HL-60 (cell line): ENCODE measurements at regions not wholly inside any gene's neighbourhood (a gene's known extent, or its start where the extent isn't known, plus 50 kb on each side); places are given as distances from the start of the nearest gene placed in this dataset.

Experiments
- DNase-seq, 2 experiments: peaks; one replicate each; pipeline ENCODE4 v3.0.0-alpha.2; 2010 to 2020; ENCODE audit warnings: low read depth in 1 of 2, low spot score in 1 of 2
- H3K27ac ChIP-seq: fragments of 250-450 bp; sonication (Bioruptor Pico); replicated peaks from 2 replicates; pipeline ENCODE4 v1.5.1; 2020; ENCODE audit warnings: mild to moderate bottlenecking, moderate library complexity
- H3K27me3 ChIP-seq: fragments of 250-450 bp; sonication (Bioruptor Pico); 2 replicates; pipeline ENCODE4 v1.5.1; 2021; ENCODE audit warnings: mild to moderate bottlenecking, moderate library complexity; ENCODE audit not compliant: insufficient read depth, poor library complexity, severe bottlenecking
- H3K4me3 ChIP-seq: replicated peaks from 2 replicates; pipeline ENCODE4 v1.5.1; 2011; ENCODE audit warnings: mild to moderate bottlenecking, control low read depth, low read length; ENCODE audit not compliant: insufficient read depth
- GABPA ChIP-seq: IDR thresholded peaks from 2 replicates; pipeline ENCODE4 v1.6.1; 2012; ENCODE audit warnings: low read depth
- POLR2AphosphoS5 ChIP-seq: IDR thresholded peaks from 2 replicates; pipeline ENCODE4 v1.6.1; 2012; ENCODE audit warnings: low read depth
- SPI1 ChIP-seq: IDR thresholded peaks from 2 replicates; pipeline ENCODE4 v1.6.1; 2012; ENCODE audit warnings: low read depth, mild to moderate bottlenecking, borderline replicate concordance
- TF ChIP-seq, protein P1 (sequence below): IDR thresholded peaks from one replicate; pipeline ENCODE4 v1.5.1; 2011; ENCODE audit warnings: low read length, control low read depth, inconsistent platforms; ENCODE audit not compliant: insufficient read depth
- TF ChIP-seq, protein P2 (sequence below): IDR thresholded peaks from 2 replicates; pipeline ENCODE4 v1.6.1; 2012; ENCODE audit warnings: low read depth; ENCODE audit not compliant: insufficient replicate concordance

DNA sequence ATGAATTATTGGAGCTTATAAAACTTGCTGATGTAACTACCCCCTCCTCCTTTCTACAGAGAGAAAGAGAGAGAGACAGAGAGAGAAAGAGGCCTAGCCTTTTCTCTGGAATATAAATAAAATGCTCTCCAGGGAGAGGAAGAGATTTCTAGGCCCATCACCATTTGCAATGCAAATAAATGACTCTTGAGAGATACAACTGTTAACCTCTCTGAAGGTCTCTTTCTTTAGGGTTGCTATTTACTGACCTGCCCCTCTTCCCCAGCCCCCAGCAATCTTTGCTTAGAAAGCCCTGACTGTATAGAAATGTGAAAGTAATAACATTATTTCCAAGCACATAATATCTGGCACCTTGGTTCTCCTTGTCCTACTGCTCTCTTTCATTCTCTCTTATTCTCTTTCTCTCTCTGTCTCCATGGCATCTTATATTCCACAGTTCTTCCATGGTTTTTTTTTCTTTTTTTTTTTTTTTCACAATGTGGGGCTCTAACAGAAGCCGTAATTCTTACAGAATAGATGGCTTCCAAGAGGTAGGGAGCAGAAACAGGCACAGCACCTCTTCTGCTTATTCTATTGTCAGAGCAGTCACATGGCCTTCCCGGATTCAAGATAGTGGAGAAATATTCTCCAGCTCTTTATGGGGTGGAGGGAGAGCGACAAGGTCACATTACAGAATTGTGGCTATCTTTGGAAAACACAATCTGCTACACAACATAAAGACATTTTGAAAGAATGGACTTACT is 1087.9 kb upstream of the NUDT12 start:
- no peak overlapping the region for H3K4me3 ChIP-seq
- DNase-seq, result no peak
- TF ChIP-seq, protein P1, sequence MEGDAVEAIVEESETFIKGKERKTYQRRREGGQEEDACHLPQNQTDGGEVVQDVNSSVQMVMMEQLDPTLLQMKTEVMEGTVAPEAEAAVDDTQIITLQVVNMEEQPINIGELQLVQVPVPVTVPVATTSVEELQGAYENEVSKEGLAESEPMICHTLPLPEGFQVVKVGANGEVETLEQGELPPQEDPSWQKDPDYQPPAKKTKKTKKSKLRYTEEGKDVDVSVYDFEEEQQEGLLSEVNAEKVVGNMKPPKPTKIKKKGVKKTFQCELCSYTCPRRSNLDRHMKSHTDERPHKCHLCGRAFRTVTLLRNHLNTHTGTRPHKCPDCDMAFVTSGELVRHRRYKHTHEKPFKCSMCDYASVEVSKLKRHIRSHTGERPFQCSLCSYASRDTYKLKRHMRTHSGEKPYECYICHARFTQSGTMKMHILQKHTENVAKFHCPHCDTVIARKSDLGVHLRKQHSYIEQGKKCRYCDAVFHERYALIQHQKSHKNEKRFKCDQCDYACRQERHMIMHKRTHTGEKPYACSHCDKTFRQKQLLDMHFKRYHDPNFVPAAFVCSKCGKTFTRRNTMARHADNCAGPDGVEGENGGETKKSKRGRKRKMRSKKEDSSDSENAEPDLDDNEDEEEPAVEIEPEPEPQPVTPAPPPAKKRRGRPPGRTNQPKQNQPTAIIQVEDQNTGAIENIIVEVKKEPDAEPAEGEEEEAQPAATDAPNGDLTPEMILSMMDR, result no peak
- TF ChIP-seq, protein P2, sequence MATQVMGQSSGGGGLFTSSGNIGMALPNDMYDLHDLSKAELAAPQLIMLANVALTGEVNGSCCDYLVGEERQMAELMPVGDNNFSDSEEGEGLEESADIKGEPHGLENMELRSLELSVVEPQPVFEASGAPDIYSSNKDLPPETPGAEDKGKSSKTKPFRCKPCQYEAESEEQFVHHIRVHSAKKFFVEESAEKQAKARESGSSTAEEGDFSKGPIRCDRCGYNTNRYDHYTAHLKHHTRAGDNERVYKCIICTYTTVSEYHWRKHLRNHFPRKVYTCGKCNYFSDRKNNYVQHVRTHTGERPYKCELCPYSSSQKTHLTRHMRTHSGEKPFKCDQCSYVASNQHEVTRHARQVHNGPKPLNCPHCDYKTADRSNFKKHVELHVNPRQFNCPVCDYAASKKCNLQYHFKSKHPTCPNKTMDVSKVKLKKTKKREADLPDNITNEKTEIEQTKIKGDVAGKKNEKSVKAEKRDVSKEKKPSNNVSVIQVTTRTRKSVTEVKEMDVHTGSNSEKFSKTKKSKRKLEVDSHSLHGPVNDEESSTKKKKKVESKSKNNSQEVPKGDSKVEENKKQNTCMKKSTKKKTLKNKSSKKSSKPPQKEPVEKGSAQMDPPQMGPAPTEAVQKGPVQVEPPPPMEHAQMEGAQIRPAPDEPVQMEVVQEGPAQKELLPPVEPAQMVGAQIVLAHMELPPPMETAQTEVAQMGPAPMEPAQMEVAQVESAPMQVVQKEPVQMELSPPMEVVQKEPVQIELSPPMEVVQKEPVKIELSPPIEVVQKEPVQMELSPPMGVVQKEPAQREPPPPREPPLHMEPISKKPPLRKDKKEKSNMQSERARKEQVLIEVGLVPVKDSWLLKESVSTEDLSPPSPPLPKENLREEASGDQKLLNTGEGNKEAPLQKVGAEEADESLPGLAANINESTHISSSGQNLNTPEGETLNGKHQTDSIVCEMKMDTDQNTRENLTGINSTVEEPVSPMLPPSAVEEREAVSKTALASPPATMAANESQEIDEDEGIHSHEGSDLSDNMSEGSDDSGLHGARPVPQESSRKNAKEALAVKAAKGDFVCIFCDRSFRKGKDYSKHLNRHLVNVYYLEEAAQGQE, result no peak
- TF ChIP-seq GABPA (no peak), SPI1 (no peak), POLR2AphosphoS5 (no peak)
- H3K27ac ChIP-seq, result no peak overlapping the region
- no peaks in the 10 kb centered on the region for H3K27me3 ChIP-seq

DNA sequence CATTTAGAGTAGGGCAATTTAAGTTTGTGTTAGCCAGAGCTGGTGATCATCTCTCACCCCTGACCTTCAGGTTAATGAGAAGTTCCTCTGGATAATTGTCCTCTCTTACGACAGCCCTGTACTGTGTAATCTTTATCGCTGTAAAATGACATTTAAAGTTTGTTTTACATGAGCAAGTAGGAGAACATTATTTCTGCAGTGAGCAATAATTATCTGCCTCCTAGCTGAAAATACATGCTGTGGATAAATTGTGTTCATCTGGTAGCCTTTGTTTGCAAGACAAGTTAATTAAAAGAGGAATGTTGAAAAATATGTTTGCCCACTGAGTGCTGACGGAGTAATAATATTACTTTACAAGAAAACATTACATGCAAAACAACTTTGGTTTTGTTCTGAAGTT is 1083.8 kb upstream of the NUDT12 start:
- Histone ChIP-seq H3K27me3 (no peaks in the 10 kb centered on the region), H3K27ac (no peak overlapping the region), H3K4me3 (no peak overlapping the region)
- TF ChIP-seq, protein P2, result no peak
- no peak for TF ChIP-seq POLR2AphosphoS5
- TF ChIP-seq GABPA, result no peak
- TF ChIP-seq SPI1, result no peak
- TF ChIP-seq, protein P1, result no peak
- no peak for DNase-seq

DNA sequence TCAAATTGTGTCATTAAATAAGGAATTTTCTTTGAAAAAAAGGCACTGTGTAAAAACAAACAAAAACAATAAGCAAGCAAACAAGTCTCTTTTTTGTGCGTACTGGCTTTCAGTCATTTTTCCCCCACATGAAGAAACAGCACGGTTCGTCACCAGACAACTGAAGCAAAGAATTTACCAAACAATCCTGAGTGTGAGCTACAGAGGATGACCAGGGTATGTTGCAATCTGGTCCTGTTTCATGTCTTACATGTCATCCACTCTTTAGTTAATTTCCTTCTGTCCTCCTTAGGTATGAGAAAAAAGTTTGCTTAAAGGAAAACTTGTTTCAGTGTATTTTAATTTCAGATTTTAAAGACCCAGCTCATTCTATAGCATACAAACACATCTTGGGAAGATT is 1080.7 kb upstream of the NUDT12 start:
- Histone ChIP-seq H3K27me3 (no peaks in the 10 kb centered on the region), H3K27ac (no peak overlapping the region), H3K4me3 (no peak overlapping the region)
- TF ChIP-seq, protein P2, result no peak
- no peak for TF ChIP-seq GABPA
- TF ChIP-seq POLR2AphosphoS5, result no peak
- no peak for TF ChIP-seq SPI1
- TF ChIP-seq, protein P1, result no peak
- DNase-seq, result no peak
